ENCODE measurements at regions not wholly inside any gene's neighbourhood (a gene's known extent, or its start where the extent isn't known, plus 50 kb on each side); places are given as distances from the start of the nearest gene placed in this dataset.

GRCh38 chr10:131778842-131779241 is 122.0 kb upstream of the PPP2R2D start:
- TF ChIP-seq CTCF (IDR thresholded peaks at IDR 0.05) (no peak), POLR2A (IDR thresholded peaks at IDR 0.05) (no peak)

Data from thyroid gland (tissue), 4 donors.